Hypothalamus (tissue), 51 donors: ENCODE measurements at regions not wholly inside any gene's neighbourhood (a gene's known extent, or its start where the extent isn't known, plus 50 kb on each side); places are given as distances from the start of the nearest gene placed in this dataset.

Experiments
- DNase-seq, 51 donors: peaks; one replicate each; lab custom pipeline; 2025; lab: John Stamatoyannopoulos, UW

DNA sequence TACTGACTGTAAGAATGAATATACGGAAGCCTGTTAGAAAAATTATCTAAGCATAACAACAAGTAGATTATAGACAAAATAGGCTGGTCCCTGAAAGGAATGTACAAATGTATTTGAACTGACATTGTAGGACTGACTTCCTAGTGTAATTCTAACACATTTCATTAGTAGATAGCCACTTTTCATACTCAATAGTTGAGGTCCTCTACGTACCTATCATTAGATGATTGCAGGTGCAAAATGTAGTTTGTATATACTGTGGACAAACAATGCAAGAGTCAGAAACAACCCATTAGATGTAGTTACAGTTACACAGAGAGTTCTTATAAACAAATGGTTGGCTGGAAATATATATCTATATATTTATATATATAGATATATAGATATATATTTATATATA is 402.3 kb upstream of the SLITRK6 start:
- no peak for DNase-seq

DNA sequence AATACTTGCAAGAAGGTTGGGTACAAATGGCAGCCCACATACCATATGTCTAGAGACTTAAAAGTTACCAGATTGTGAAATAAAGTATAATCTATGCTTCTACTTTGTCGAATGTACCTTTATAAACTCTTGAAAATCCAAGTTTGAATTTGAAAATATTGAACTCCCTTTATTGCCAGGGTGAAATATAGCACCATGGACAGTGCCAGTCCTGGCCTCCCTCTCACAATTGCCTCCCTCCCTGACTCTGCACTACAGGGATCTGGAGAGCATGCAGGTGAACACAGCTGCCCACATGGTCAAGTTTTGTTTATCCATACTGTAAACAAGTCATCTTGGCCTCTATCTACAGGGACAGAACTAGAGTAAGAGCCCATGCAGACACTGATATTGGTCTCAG is 394.1 kb upstream of the SLITRK6 start:
- no peak for DNase-seq

DNA sequence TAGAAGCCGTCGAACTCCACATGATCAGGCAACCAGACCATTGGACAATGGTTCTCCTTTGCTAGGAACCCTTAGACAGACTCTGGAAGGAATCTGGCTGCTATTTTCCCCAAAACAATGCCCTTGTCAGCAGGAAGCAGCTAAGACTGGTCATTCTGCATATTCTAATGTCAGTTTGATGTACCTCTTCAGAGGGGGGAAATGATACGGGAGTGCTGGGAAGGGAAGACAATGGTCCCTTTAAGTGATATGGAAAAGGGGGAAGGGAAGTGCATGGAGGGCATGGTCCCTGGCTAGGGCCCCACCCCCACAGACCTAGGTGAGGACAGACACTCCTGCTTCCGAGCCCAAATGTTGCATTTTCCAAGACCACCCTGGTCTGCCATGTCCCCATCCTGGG is 389.0 kb upstream of the SLITRK6 start:
- no peak for DNase-seq

- DNase-seq: no peak
These were observed 386.4 kb upstream of the SLITRK6 start for GRCh38 chr13:86185636-86186035.

DNA sequence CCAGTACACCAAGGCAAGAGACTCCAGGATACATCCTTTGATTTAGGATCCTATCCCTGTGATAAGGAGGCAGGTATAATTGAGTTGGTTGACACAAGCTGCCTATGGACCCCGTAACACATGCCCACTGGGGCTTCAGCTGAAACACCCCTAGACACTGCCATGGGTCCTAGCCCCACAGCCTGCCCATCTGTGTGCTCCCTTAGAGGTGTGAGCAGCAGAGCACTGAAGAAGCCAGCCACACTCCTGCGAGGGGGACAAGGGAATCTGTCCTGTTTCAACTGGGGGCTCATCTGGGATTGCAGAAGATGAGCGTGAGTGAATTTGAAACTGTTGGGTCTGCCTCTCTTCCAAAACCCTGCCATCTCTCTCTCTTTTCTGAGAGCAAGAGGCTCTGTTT is 385.9 kb upstream of the SLITRK6 start:
- DNase-seq: no peak

- no peak for DNase-seq
These were observed 375.4 kb upstream of the SLITRK6 start for GRCh38 chr13:86174622-86175021.

DNA sequence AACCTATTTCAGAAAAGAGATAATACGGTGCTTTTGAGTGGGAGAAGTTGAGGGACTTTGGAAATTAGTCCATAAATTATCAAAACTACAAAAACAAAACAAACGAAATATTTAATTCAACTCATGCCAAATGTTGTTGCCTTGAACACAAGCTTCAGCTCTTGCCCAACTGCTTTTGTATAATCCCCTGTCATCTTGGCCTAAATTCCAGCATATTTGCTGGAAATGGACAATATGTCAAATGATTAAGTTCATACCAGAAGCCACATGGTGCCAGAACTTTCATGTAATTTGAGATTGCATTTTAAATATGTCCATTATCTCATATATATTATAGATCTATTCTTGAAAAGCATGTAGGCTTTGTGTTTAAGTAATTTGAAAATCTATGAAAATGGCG is 373.7 kb upstream of the SLITRK6 start:
- DNase-seq: no peak

DNA sequence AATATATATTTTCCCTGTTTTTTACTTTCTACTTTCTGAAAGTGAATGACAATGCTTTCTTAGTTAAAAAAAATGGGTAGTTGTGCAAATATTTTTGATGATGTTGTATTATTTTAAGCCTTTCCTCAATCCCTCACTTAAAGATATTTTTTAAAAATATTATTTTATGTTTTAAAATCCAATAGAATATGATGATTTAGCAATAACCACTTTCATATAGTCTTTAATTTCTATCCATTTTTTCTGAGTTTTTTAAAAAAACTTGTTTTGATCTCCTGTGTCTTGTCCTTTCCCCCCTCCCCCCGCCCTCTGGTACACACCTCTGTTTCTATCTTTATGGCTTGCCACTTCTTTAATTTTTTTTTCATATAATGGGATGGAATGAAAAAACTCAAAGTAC is 362.0 kb upstream of the SLITRK6 start:
- no peak for DNase-seq

GRCh38 chr13:86155756-86156155 is 356.5 kb upstream of the SLITRK6 start:
- no peak for DNase-seq

GRCh38 chr13:86142080-86142479 is 342.9 kb upstream of the SLITRK6 start:
- no peak for DNase-seq

DNA sequence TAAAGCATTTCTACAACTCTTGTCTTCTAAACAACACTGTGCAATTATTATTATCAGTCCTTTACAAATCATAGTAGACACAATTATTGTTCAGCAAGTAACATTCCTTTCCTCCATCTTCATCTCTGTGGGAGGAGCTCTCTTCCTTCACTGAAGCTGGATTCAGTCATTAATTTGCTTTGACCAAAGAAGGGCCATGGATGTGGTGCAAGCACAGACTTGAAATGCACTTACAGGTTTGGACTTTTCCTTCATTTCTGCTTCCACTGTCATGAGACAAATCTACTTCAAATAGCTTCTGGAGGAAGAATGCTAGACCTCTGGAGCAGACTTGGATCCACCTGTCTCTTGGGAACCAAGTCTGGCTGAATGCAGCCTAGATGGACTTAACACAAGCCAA is 336.6 kb upstream of the SLITRK6 start:
- no peak for DNase-seq

- DNase-seq: no peak
These were observed 322.7 kb upstream of the SLITRK6 start for GRCh38 chr13:86121881-86122280.

DNA sequence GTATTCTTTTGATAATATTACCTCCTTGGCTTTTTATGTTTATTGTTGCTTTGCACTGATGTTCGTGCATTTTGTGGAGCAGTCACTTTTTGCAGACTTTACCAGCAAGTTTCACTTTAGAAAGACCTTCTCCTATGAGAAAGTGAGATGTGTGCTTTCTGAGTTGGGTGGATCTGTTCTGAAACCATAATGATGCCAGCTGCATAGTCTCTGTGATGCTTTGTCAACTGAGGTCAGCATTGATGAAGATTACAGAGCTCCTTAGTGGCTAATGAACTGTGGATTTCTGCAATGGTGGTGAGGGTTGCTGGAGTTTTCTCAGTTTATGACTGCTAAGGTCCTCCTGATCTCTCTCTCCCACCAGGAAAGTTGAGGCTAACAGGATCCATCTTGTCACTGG is 309.9 kb upstream of the SLITRK6 start:
- DNase-seq: no peak

GRCh38 chr13:86108334-86108733 is 309.1 kb upstream of the SLITRK6 start:
- DNase-seq: no peak

DNA sequence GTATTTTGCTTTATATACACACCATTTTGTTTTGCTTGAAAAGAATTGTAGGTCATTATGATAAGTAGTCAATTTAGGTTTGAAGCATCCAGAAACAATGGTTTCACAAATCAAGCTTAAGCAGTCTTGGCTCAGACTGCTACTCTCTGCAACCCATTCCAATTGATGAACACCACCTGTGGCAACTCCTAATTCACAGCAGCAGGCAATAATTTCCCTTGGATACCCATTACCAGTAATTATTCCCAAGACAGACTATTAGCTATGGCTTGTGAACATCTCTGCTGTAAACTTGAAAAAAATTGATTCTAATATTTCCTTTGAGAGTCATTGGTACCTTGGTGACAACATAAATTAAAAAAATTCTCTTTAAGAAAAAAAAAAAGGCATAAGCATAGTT is 299.3 kb upstream of the SLITRK6 start:
- no peak for DNase-seq

DNA sequence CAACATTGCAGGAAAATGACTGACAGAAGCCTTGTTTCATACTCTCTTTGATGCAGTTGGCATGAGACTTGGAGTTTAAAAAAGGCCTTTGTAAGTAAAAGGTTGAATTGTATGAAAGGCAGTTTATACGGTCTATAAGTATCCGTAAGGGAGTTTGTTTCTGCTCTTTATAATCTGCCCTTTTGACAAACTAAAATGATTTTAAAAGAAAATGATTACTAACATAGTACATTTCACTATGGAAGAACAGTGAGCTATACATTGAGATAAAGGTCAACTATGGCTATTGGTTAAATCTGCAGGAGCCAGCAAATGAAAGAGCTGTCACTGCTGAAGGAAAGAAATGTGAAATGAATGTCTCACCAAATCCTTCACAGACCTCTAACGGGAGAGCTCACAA is 296.1 kb upstream of the SLITRK6 start:
- no peak for DNase-seq

GRCh38 chr13:86090181-86090580 is 291.0 kb upstream of the SLITRK6 start:
- no peak for DNase-seq

GRCh38 chr13:86087244-86087643 is 288.0 kb upstream of the SLITRK6 start:
- DNase-seq: no peak

DNA sequence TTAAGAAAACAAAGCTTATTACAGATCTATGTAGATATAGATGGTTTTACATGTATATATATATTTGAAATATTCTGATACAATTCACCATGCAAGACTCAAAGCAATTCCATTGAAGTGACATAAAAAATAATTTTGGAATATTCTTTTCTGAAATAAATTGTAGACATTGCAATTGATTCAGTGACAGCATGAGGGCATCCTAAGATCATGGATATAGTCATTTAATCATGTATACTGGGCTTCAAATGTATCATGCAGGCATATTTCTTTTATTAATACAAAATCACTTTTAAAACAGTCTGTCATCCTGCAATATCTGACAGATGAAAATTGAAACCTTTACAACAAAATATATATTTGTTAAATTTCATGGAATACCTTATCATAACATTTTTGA is 286.7 kb upstream of the SLITRK6 start:
- DNase-seq: no peak

GRCh38 chr13:86082121-86082520 is 282.9 kb upstream of the SLITRK6 start:
- no peak for DNase-seq

- DNase-seq: no peak
These were observed 281.2 kb upstream of the SLITRK6 start for GRCh38 chr13:86080340-86080995.

DNA sequence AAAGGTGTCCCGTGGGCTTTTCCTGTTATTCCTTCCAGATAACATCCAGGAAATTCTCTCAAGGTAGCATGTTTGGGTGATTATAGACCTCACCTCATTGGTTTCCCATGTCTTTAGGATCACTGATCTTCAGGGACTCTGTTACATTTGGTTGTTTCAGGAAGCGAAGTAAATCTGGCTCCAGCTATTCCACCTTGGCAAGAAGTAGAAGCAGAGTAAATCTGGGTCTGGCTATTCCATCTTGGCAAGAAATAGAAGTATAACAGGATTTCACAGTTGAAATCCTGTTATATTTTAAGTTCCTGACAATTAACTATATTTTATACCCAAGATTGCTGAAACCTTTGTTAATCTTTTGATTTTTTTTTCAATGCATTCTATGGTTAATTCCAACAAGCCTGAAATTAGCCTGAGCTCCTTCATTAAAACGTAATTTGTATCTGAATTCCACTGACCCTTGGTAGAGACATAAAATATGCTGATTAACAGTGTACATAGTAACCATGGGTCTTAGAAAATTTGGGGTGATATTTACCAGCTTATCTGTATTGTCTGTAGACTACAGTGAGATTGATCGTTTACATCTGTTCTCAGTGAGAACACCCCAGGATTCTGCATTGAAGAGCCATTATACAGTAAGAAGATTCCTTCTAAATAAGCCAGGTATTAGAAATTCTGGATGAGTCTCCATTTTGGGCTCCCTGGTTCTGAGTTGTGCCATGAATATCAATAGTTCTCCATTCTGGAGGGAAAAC is 267.6 kb upstream of the SLITRK6 start:
- DNase-seq: no peak

DNA sequence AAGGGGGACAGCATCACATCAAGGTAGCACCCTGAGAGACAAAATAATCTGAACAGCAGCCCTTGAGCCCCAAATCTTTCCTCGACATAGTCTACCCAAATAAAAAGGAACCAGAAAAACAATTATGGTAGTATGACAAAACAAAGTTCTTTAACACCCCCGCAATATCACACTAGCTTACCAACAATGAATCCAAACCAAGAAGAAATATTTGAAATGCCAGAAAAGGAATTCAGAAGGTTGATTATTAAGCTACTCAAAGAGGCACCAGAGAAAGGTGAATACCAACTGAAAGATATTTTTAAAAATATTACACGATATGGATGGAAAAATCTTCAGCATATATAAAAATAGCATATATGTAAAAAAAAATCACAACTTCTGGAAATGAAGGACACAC is 252.9 kb upstream of the SLITRK6 start:
- no peak for DNase-seq
